ENCODE measurements at regions not wholly inside any gene's neighbourhood (a gene's known extent, or its start where the extent isn't known, plus 50 kb on each side); places are given as distances from the start of the nearest gene placed in this dataset.

- ATAC-seq (no peak), DNase-seq (no peak)
- intact Hi-C loops (cut with DNase I), result no loop called here
- Histone ChIP-seq H3K27ac (no peak overlapping the region), H3K36me3 (no peaks in the 10 kb centered on the region), H3K4me1 (peaks cover 0 to 6% of the 10 kb centered on the region in 2 donors), H3K27me3 (no peaks in the 10 kb centered on the region), H3K9me3 (no peaks in the 10 kb centered on the region), H3K4me3 (no peak overlapping the region)
- TF ChIP-seq CTCF (IDR thresholded peaks at IDR 0.05), result no peak
These were observed 147.0 kb upstream of the NAV2 start for GRCh38 chr11:19565639-19566038.

DNA sequence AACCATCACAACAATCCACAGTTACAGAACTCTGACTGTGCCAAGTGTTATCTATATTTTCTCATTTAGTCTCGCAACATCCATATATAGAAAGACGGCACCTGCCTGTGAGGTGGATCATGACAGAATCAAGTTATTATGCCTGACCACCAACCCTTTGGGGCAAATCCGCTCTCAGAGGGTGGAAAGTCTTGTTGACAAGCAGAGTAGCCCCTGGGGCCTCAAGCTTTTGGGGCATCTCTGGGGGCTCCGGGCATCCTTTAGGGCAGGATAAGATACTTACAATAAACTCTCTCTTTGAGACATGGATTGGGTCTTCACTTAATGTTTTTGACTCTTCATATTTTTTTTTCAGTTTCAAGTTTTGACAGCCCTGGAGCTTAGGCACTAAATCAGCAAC is 150.5 kb upstream of the NAV2 start:
- Histone ChIP-seq H3K27ac (no peak overlapping the region), H3K27me3 (no peaks in the 10 kb centered on the region), H3K4me3 (no peak overlapping the region), H3K36me3 (no peaks in the 10 kb centered on the region), H3K4me1 (peaks cover 0 to 15% of the 10 kb centered on the region in 2 donors), H3K9me3 (no peaks in the 10 kb centered on the region)
- intact Hi-C loops (cut with DNase I), result loop anchor here in 1 of 2 donors (5.0 kb wide), 1 partner anchor 340 kb away; no protein-coding TSS in a partner anchor
- TF ChIP-seq CTCF (IDR thresholded peaks at IDR 0.05), result no peak
- DNase-seq (no peak), ATAC-seq (no peak)

DNA sequence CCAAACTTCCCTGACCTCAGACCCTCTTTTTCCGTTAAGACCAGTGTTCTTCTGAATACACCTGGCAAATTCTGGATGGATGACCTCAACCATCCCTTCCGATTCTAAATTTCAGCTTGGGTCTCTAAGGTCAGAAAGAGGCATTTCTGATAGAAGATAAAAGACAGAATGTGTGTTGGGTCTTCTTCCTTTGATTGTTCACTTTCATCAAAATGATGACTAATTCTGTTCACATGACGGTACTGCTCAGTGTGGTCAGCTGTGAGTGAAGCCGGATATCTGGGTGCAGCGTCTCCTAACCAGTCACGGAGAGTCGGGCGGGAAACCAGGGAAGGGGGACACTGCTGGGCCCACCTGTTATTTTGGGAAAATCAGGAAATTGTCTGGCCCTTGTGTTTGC is 151.6 kb upstream of the NAV2 start:
- Histone ChIP-seq H3K4me3 (no peak overlapping the region), H3K27ac (no peak overlapping the region), H3K36me3 (no peaks in the 10 kb centered on the region), H3K27me3 (peaks cover 0 to 5% of the 10 kb centered on the region in 2 donors), H3K9me3 (no peaks in the 10 kb centered on the region), H3K4me1 (peaks cover 0 to 15% of the 10 kb centered on the region in 2 donors)
- DNase-seq (no peak), ATAC-seq (no peak)
- intact Hi-C loops (cut with DNase I), result loop anchor here in 1 of 2 donors (5.0 kb wide), 1 partner anchor 341 kb away; no protein-coding TSS in a partner anchor
- no peak for TF ChIP-seq CTCF (IDR thresholded peaks at IDR 0.05)

DNA sequence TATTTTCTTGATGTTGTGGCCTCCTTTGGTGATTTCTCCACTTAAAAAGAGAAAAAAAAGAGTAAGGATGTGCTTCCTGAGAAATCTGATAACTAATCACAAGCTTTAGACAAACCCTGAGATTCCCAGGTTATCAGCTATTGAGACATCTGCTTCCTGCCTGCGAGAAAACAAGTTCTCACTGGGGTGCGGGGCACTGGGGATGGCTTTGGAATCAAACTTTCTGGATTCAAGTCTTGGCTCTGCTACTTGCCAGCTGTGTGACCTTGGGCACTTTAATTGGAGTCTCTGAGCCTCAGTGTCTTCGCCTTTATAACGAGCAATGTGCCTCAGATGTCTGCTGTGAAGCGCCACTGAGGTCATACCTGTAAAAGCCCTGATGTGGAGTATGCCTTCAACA is 152.5 kb upstream of the NAV2 start:
- TF ChIP-seq CTCF (IDR thresholded peaks at IDR 0.05), result no peak
- no peak overlapping the region for H3K27ac ChIP-seq
- H3K4me1 ChIP-seq, result peaks cover 0 to 15% of the 10 kb centered on the region in 2 donors
- H3K9me3 ChIP-seq, result no peaks in the 10 kb centered on the region
- ATAC-seq (no peak), DNase-seq (no peak)
- no peak overlapping the region for H3K4me3 ChIP-seq
- intact Hi-C loops (cut with DNase I), result loop anchor here in 1 of 2 donors (5.0 kb wide), 1 partner anchor 342 kb away; no protein-coding TSS in a partner anchor
- no peaks in the 10 kb centered on the region for H3K36me3 ChIP-seq
- H3K27me3 ChIP-seq, result peaks cover 0 to 5% of the 10 kb centered on the region in 2 donors

GRCh38 chr11:19559746-19560145 is 152.9 kb upstream of the NAV2 start:
- ATAC-seq, result no peak
- intact Hi-C loops (cut with DNase I), result loop anchor here in 1 of 2 donors (5.0 to 10.0 kb wide), 4 partner anchors 232 to 573 kb away; no protein-coding TSS in a partner anchor
- Histone ChIP-seq H3K9me3 (no peaks in the 10 kb centered on the region), H3K36me3 (no peaks in the 10 kb centered on the region), H3K27ac (no peak overlapping the region), H3K27me3 (peaks cover 0 to 5% of the 10 kb centered on the region in 2 donors), H3K4me1 (peaks cover 0 to 15% of the 10 kb centered on the region in 2 donors), H3K4me3 (no peak overlapping the region)
- no peak for TF ChIP-seq CTCF (IDR thresholded peaks at IDR 0.05)
- no peak for DNase-seq

All from left lung (tissue), 4 donors.